ENCODE measurements at regions not wholly inside any gene's neighbourhood (a gene's known extent, or its start where the extent isn't known, plus 50 kb on each side); places are given as distances from the start of the nearest gene placed in this dataset.

DNA sequence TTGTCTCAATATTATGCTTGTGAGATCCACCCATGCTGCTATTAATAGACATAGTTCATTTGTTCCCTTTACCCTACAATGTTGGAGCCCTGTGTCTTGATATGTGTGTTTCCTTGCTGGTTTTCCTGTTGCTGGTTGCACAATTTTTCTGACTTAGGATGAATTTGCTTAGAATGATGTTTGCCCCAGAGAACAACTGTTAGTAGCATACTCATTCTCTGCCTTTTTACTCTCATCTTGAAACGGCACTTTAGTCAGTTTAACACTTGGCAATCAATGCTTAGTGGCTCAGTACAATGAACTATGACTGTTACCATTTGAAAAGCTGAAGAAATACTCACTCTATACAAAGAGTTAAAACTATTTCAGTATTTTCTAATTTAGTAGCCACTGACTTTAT, 158.8 kb upstream of the NDST4 start:
- Histone ChIP-seq H3K9ac (ENCODE audit: extremely low read depth, insufficient read length, low read length) (no peak overlapping the region), H3T11ph (ENCODE audit: low read length) (no peak overlapping the region), H3K27ac (ENCODE audit: insufficient read length, low read depth, low read length) (no peak overlapping the region), H4K20me1 (ENCODE audit: control insufficient read depth, insufficient read depth, insufficient read length) (no peaks in the 10 kb centered on the region), H4K8ac (replicated peaks; ENCODE audit: insufficient read length, low read depth, low read length) (no peak overlapping the region), H2BK12ac (ENCODE audit: insufficient read length, low read depth, low read length) (no peak overlapping the region), H3K23me2 (ENCODE audit: insufficient read length, low read depth, low read length, poor library complexity, severe bottlenecking) (no peaks in the 10 kb centered on the region), H3K14ac (ENCODE audit: insufficient read depth, low read length) (no peak overlapping the region), H2BK15ac (ENCODE audit: low read depth, low read length) (no peak overlapping the region), H4K5ac (ENCODE audit: insufficient read length, low read depth, low read length) (no peak overlapping the region), H3K9me3 (ENCODE audit: control insufficient read depth, low read depth, low read length) (no peaks in the 10 kb centered on the region), H4K91ac (ENCODE audit: insufficient read length, low read depth, low read length) (no peak overlapping the region), H2AFZ (ENCODE audit: low read length) (no peak overlapping the region), H3K79me1 (ENCODE audit: insufficient read depth, low read depth, low read length, poor library complexity, severe bottlenecking) (no peaks in the 10 kb centered on the region), H3K79me2 (ENCODE audit: insufficient read depth, low read length) (no peaks in the 10 kb centered on the region), H3K56ac (ENCODE audit: insufficient read length, low read depth, low read length) (no peak overlapping the region), H3K4me1 (ENCODE audit: insufficient read depth, low read length) (no peaks in the 10 kb centered on the region), H2BK20ac (ENCODE audit: low read depth, low read length, poor library complexity, severe bottlenecking) (no peak overlapping the region), H3K27me3 (ENCODE audit: insufficient read depth, low read length) (no peaks in the 10 kb centered on the region), H2BK120ac (ENCODE audit: low read depth, low read length, poor library complexity, severe bottlenecking) (no peak overlapping the region), H3K4ac (ENCODE audit: low read depth, low read length) (no peak overlapping the region), H3K18ac (ENCODE audit: insufficient read length, low read depth, low read length) (no peak overlapping the region), H2AK5ac (ENCODE audit: insufficient read length, low read length) (no peak overlapping the region), H2BK5ac (ENCODE audit: insufficient read length, low read length) (no peak overlapping the region), H3K23ac (ENCODE audit: insufficient read length, low read depth, low read length) (no peak overlapping the region), H3K4me2 (ENCODE audit: insufficient read depth, insufficient read length, low read length) (no peak overlapping the region)
- TF ChIP-seq, protein P1, sequence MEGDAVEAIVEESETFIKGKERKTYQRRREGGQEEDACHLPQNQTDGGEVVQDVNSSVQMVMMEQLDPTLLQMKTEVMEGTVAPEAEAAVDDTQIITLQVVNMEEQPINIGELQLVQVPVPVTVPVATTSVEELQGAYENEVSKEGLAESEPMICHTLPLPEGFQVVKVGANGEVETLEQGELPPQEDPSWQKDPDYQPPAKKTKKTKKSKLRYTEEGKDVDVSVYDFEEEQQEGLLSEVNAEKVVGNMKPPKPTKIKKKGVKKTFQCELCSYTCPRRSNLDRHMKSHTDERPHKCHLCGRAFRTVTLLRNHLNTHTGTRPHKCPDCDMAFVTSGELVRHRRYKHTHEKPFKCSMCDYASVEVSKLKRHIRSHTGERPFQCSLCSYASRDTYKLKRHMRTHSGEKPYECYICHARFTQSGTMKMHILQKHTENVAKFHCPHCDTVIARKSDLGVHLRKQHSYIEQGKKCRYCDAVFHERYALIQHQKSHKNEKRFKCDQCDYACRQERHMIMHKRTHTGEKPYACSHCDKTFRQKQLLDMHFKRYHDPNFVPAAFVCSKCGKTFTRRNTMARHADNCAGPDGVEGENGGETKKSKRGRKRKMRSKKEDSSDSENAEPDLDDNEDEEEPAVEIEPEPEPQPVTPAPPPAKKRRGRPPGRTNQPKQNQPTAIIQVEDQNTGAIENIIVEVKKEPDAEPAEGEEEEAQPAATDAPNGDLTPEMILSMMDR (conservative IDR thresholded peaks at IDR 0.05) = no peak
- Mint-ChIP-seq H3K27me3 (ENCODE audit: low read depth) (no peaks in the 10 kb centered on the region), H3K4me1 (peaks cover 8 to 9% of the 10 kb centered on the region in 2 experiments), H3K27ac (no peak overlapping the region), H3K9me3 (no peaks in the 10 kb centered on the region), H3K36me3 (ENCODE audit: insufficient read depth in 1 of 3, low read depth in 3 of 3) (no peaks in the 10 kb centered on the region), H3K4me3 (no peak overlapping the region)
- no peak for DNase-seq
- no CpG with 5 or more reads among the region's 1 CpG for WGBS (ENCODE audit: extremely low coverage, insufficient read length, low lambda C conversion rate)
